K562 (cell line): ENCODE measurements at regions not wholly inside any gene's neighbourhood (a gene's known extent, or its start where the extent isn't known, plus 50 kb on each side); places are given as distances from the start of the nearest gene placed in this dataset.

Source experiments
- ATAC-seq: fragments of 200-7000 bp; cut with Tn5 transposase; 3 replicates; pipeline ENCODE4 v1.9.1; 2020; ENCODE audit warnings: moderate library complexity
- BruUV-seq: library from RNA; stranded (reverse); fragments of 400-500 nt; replicated peaks from 2 replicates; lab custom pipeline; 2021; lab: Mats Ljungman, UMichigan
- CTCF ChIA-PET: fragments of 300-600 bp; formaldehyde crosslinking; extraction: SDS; loops from one replicate; lab custom pipeline; 2021; ENCODE audit warnings: low intra/inter-chr PET ratio; lab: Yijun Ruan, JAX
- POLR2A ChIA-PET: fragments of 300-600, 350-650 bp; sonication (Branson Sonifier 250); formaldehyde crosslinking; extraction: SDS; loops from one replicate; lab custom pipeline; 2021; ENCODE audit warnings: antibody characterized with exemption, inconsistent platforms; lab: Yijun Ruan, JAX
- DNase-seq, 4 experiments: peaks; one replicate each; pipeline versions ENCODE4 v3.0.0 to v3.0.0-alpha.2; 2011 to 2018; ENCODE audit warnings: low spot score in 3 of 4, mixed read lengths in 3 of 4; ENCODE audit errors: extremely low read depth in 1 of 4
- FAIRE-seq: peaks from 2 replicates; lab custom pipeline; 2011; peaks lifted over from hg19 to GRCh38; lab: Jason Lieb, UNC
- H2AFZ ChIP-seq: 2 replicates; pipeline ENCODE4 v1.6.0; 2011; ENCODE audit warnings: low read depth, low read length, control low read depth, inconsistent platforms
- H3K27ac ChIP-seq: fragments of 200-600 bp; 3 replicates; pipeline ENCODE4 v1.8.0; 2011; ENCODE audit warnings: low read depth, mild to moderate bottlenecking, control low read depth, inconsistent platforms, low read length, moderate library complexity, mixed read lengths; ENCODE audit errors: extremely low read depth
- H3K27me3 ChIP-seq, 2 experiments: fragments of 300-600 bp in 1 of 2; 2 replicates in 1 of 2; 3 replicates in 1 of 2; pipeline versions ENCODE4 v1.6.0 to v1.8.0; 2011; ENCODE audit warnings: inconsistent platforms in 2 of 2, low read length in 2 of 2, mild to moderate bottlenecking in 1 of 2, mixed read lengths in 1 of 2, moderate library complexity in 1 of 2; ENCODE audit not compliant: control insufficient read depth in 2 of 2, insufficient read depth in 2 of 2
- H3K36me3 ChIP-seq: fragments of 300-600 bp; 3 replicates; pipeline ENCODE4 v1.8.0; 2011; ENCODE audit warnings: mild to moderate bottlenecking, low read length, inconsistent platforms; ENCODE audit not compliant: control insufficient read depth, insufficient read depth
- H3K4me1 ChIP-seq, 2 experiments: fragments of 200-600 bp in 1 of 2; replicated peaks in 1 of 2; 2 replicates in 1 of 2; 3 replicates in 1 of 2; pipeline versions ENCODE4 v1.5.1 to v1.8.0; 2011; ENCODE audit warnings: inconsistent platforms in 2 of 2, low read length in 2 of 2, mild to moderate bottlenecking in 1 of 2, mixed read lengths in 1 of 2, moderate library complexity in 1 of 2; ENCODE audit not compliant: control insufficient read depth in 2 of 2, insufficient read depth in 2 of 2
- H3K4me2 ChIP-seq: 2 replicates; pipeline ENCODE4 v1.6.1; 2011; ENCODE audit warnings: low read length, control low read depth, inconsistent platforms, mixed read lengths; ENCODE audit not compliant: insufficient read depth
- H3K4me3 ChIP-seq: fragments of 200-600 bp; sonication (generic), shearing (Covaris generic); 2 replicates; pipeline ENCODE4 v1.5.1; 2016; ENCODE audit warnings: control low read depth, inconsistent platforms
- H3K79me2 ChIP-seq: fragments of 200-600 bp; 3 replicates; pipeline ENCODE4 v1.8.0; 2011; ENCODE audit warnings: low read length, inconsistent platforms; ENCODE audit not compliant: control insufficient read depth, insufficient read depth
- H3K9ac ChIP-seq, 2 experiments: 2 replicates each; pipeline versions ENCODE4 v1.6.0 to v1.6.1; 2011; ENCODE audit warnings: low read depth in 2 of 2, low read length in 2 of 2, control low read depth in 1 of 2, inconsistent platforms in 1 of 2, mild to moderate bottlenecking in 1 of 2, mixed read lengths in 1 of 2; ENCODE audit not compliant: insufficient read depth in 1 of 2
- H3K9me1 ChIP-seq: one replicate; pipeline ENCODE4 v1.6.0; 2011; ENCODE audit warnings: inconsistent platforms, mild to moderate bottlenecking, low read length, moderate library complexity; ENCODE audit not compliant: control insufficient read depth, insufficient read depth
- H3K9me3 ChIP-seq: replicated peaks from 2 replicates; pipeline ENCODE4 v1.5.1; 2011; ENCODE audit warnings: low read depth, low read length, inconsistent platforms; ENCODE audit not compliant: control insufficient read depth, insufficient read depth
- H4K20me1 ChIP-seq: replicated peaks from 2 replicates; pipeline ENCODE4 v1.6.1; 2011; ENCODE audit warnings: low read length, inconsistent platforms, mixed read lengths; ENCODE audit not compliant: control insufficient read depth, insufficient read depth
- BACH1 ChIP-seq: fragments of 200-800 bp; sonication (Bioruptor generic); IDR thresholded peaks from 2 replicates; pipeline ENCODE4 v1.6.1; 2016; ENCODE audit warnings: missing genetic modification characterization, missing compliant biosample characterization
- CTBP1 ChIP-seq: fragments of 450-650 bp; IDR thresholded peaks from 2 replicates; pipeline ENCODE4 v1.6.1; 2016; ENCODE audit warnings: borderline replicate concordance
- DDX20 ChIP-seq: fragments of 450-650 bp; IDR thresholded peaks from 2 replicates; pipeline ENCODE4 v1.6.1; 2016; ENCODE audit warnings: missing genetic modification characterization, low read depth, mild to moderate bottlenecking, missing compliant biosample characterization, moderate library complexity
- DMBX1 ChIP-seq: fragments of 250-450 bp; sonication (Bioruptor Pico); IDR thresholded peaks from 2 replicates; pipeline ENCODE4 v1.8.0; 2022; ENCODE audit warnings: inconsistent platforms, mild to moderate bottlenecking, moderate library complexity, borderline replicate concordance
- HMG20B ChIP-seq: fragments of 250-450 bp; sonication (Bioruptor Pico); IDR thresholded peaks from 2 replicates; pipeline ENCODE4 v1.5.0; 2021; ENCODE audit warnings: mild to moderate bottlenecking
- KLF16 ChIP-seq: IDR thresholded peaks from 2 replicates; pipeline ENCODE4 v1.6.1; 2016; ENCODE audit warnings: antibody characterized with exemption
- NFXL1 ChIP-seq: fragments of 450-650 bp; formaldehyde crosslinking; IDR thresholded peaks from 2 replicates; pipeline ENCODE4 v1.4.0; 2021; ENCODE audit warnings: mild to moderate bottlenecking
- POLR3A ChIP-seq: IDR thresholded peaks from 2 replicates; pipeline ENCODE4 v1.6.1; 2011; ENCODE audit warnings: borderline replicate concordance, mild to moderate bottlenecking, moderate library complexity; ENCODE audit not compliant: insufficient read length, insufficient read depth; ENCODE audit errors: extremely low read depth
- RCOR1 ChIP-seq, 2 experiments: IDR thresholded peaks; 2 replicates each; pipeline ENCODE4 v1.6.1; 2012; ENCODE audit warnings: low read depth in 2 of 2, low read length in 2 of 2, borderline replicate concordance in 1 of 2, improper control_type of control experiment in 1 of 2
- TBL1XR1 ChIP-seq, 2 experiments: IDR thresholded peaks; 2 replicates each; pipeline ENCODE4 v1.6.1; 2012; ENCODE audit warnings: improper control_type of control experiment in 2 of 2, low read length in 2 of 2, mild to moderate bottlenecking in 1 of 2
- XRCC3 ChIP-seq: fragments of 450-650 bp; IDR thresholded peaks from 2 replicates; pipeline ENCODE4 v1.6.1; 2017; ENCODE audit warnings: mild to moderate bottlenecking, moderate library complexity
- ZNF134 ChIP-seq: fragments of 250-450 bp; sonication (Bioruptor Pico); conservative IDR thresholded peaks from 2 replicates; pipeline ENCODE4 v1.4.0; 2020
- ZNF217 ChIP-seq: sonication (generic); formaldehyde crosslinking; IDR thresholded peaks from 2 replicates; pipeline ENCODE4 v1.8.0; 2022; ENCODE audit warnings: mild to moderate bottlenecking, missing genetic modification reagents
- ZNF79 ChIP-seq: fragments of 250-450 bp; sonication (Bioruptor Pico); IDR thresholded peaks from 2 replicates; pipeline ENCODE4 v1.4.0; 2020; ENCODE audit warnings: low read depth, mild to moderate bottlenecking, moderate library complexity
- WGBS: fragments of 100-300 bp; shearing (Covaris generic); methylation state at CpG from one replicate; pipeline ENCODE4 v1.1.6; 2016; ENCODE audit warnings: low coverage, mixed read lengths; ENCODE audit not compliant: insufficient coverage; ENCODE audit errors: missing lambda C conversion rate; 5-methylcytosine and 5-hydroxymethylcytosine counted together
- in situ Hi-C: fragments of 300-500 bp; cut with MboI; formaldehyde crosslinking; loops from 4 replicates; pipeline ENCODE4 v1.15.0; 2018; ENCODE audit warnings: inconsistent platforms, mixed read lengths
- intact Hi-C: fragments of 100-400 bp; cut with micrococcal nuclease; formaldehyde crosslinking; loops from 2 replicates; pipeline ENCODE4 v1.14.2; 2022
- TF ChIP-seq, protein P1 (sequence below): fragments of 450-650 bp; formaldehyde crosslinking; IDR thresholded peaks from 2 replicates; pipeline ENCODE4 v1.4.0; 2020; ENCODE audit warnings: mild to moderate bottlenecking, moderate library complexity
- TF ChIP-seq, protein P2 (sequence below): IDR thresholded peaks from 2 replicates; pipeline ENCODE4 v1.6.1; 2011; ENCODE audit not compliant: insufficient read length; ENCODE audit errors: extremely low read depth
- TF ChIP-seq, protein P3 (sequence below): fragments of 250-450 bp; sonication (Bioruptor Pico); IDR thresholded peaks from 2 replicates; pipeline ENCODE4 v1.8.0; 2021; ENCODE audit warnings: moderate library complexity, mild to moderate bottlenecking, inconsistent platforms
- TF ChIP-seq, protein P4 (sequence below), 2 experiments: fragments of 450-650 bp in 1 of 2; sonication (generic) in 1 of 2; formaldehyde crosslinking; conservative IDR thresholded peaks; 2 replicates each; pipeline versions ENCODE4 v1.4.0 to v1.8.1; 2020 to 2022; ENCODE audit warnings: mild to moderate bottlenecking in 1 of 2, missing genetic modification reagents in 1 of 2

DNA sequence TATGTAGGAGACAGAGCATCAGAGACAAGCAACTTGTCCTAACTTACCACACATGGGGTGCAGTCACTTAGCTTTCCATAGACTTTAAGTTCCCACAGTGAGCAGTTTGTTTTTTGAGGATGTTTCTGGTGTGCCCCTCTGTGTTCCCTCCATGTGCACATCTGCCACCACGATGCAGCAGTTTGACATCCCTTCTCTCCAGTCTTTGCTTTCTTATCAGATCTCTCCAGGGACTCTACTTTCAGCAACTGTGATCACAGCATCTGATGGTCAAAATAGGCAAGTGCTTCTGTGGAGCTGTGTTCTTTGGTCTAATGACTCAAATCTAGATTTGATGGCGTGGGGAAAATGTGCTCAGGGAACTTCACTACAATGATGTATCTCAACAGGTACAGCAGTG, 96.5 kb upstream of the NAMPT start:
- ChIA-PET CTCF (no interaction called here), POLR2A (interaction anchor here (1.2 to 4.2 kb wide), 2 partner anchors 9 to 14 kb away, joined by 5 to 23 read pairs; no protein-coding TSS in a partner anchor)
- in situ Hi-C loops (no loop called here), intact Hi-C loops (no loop called here)
- no peaks in the 10 kb centered on the region for H3K27me3 ChIP-seq
- H3K9me3 ChIP-seq = no peaks in the 10 kb centered on the region
- 5% methylated on average over 2 of the region's 2 CpGs for WGBS
- no peak overlapping the region for H2AFZ ChIP-seq
- peaks cover 0 to 16% of the 10 kb centered on the region in 2 experiments; a peak in 3 of 5 replicates for H3K4me1 ChIP-seq
- H3K9me1 ChIP-seq = no peaks in the 10 kb centered on the region
- H3K4me3 ChIP-seq = no peak overlapping the region
- no peaks in the 10 kb centered on the region for H4K20me1 ChIP-seq
- no peaks in the 10 kb centered on the region for H3K36me3 ChIP-seq
- no TSS peak for BruUV-seq
- ATAC-seq (no peak), DNase-seq (no peak), FAIRE-seq (no peak)
- no peak overlapping the region for H3K9ac ChIP-seq
- H3K79me2 ChIP-seq = no peaks in the 10 kb centered on the region
- no peak overlapping the region for H3K27ac ChIP-seq
- no peak overlapping the region for H3K4me2 ChIP-seq
- TF ChIP-seq KLF16 (no peak), XRCC3 (no peak), DDX20 (tag) (no peak), POLR3A (no peak), ZNF217 (no peak), ZNF79 (CRISPR knock-in tag) (no peak), CTBP1 (peak; percentile 58; the same call in 1 of the 2 replicates), ZNF134 (CRISPR knock-in tag) (no peak), DMBX1 (CRISPR knock-in tag) (no peak), NFXL1 (CRISPR knock-in tag) (no peak), TBL1XR1 (IDR thresholded peaks at IDR 0.05; ENCODE audit: low read length in 2 of 2) (no peak), BACH1 (tag) (0 out of 2 replicates have a peak, but pooled peaks have one; percentile 24), HMG20B (CRISPR knock-in tag) (no peak), RCOR1 (IDR thresholded peaks at IDR 0.05; ENCODE audit: borderline replicate concordance in 1 of 2, low read depth in 2 of 2, low read length in 2 of 2) (peak in 1 of 2 experiments; percentile 39; a peak in 1 of 4 replicates)
- TF ChIP-seq, protein P1, sequence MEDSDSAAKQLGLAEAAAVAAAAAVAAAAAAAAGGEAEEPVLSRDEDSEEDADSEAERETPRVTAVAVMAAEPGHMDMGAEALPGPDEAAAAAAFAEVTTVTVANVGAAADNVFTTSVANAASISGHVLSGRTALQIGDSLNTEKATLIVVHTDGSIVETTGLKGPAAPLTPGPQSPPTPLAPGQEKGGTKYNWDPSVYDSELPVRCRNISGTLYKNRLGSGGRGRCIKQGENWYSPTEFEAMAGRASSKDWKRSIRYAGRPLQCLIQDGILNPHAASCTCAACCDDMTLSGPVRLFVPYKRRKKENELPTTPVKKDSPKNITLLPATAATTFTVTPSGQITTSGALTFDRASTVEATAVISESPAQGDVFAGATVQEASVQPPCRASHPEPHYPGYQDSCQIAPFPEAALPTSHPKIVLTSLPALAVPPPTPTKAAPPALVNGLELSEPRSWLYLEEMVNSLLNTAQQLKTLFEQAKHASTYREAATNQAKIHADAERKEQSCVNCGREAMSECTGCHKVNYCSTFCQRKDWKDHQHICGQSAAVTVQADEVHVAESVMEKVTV (CRISPR knock-in tag) = no peak
- TF ChIP-seq, protein P2, sequence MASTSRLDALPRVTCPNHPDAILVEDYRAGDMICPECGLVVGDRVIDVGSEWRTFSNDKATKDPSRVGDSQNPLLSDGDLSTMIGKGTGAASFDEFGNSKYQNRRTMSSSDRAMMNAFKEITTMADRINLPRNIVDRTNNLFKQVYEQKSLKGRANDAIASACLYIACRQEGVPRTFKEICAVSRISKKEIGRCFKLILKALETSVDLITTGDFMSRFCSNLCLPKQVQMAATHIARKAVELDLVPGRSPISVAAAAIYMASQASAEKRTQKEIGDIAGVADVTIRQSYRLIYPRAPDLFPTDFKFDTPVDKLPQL = no peak
- TF ChIP-seq, protein P3, sequence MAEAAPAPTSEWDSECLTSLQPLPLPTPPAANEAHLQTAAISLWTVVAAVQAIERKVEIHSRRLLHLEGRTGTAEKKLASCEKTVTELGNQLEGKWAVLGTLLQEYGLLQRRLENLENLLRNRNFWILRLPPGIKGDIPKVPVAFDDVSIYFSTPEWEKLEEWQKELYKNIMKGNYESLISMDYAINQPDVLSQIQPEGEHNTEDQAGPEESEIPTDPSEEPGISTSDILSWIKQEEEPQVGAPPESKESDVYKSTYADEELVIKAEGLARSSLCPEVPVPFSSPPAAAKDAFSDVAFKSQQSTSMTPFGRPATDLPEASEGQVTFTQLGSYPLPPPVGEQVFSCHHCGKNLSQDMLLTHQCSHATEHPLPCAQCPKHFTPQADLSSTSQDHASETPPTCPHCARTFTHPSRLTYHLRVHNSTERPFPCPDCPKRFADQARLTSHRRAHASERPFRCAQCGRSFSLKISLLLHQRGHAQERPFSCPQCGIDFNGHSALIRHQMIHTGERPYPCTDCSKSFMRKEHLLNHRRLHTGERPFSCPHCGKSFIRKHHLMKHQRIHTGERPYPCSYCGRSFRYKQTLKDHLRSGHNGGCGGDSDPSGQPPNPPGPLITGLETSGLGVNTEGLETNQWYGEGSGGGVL (CRISPR knock-in tag) = no peak
- TF ChIP-seq, protein P4, sequence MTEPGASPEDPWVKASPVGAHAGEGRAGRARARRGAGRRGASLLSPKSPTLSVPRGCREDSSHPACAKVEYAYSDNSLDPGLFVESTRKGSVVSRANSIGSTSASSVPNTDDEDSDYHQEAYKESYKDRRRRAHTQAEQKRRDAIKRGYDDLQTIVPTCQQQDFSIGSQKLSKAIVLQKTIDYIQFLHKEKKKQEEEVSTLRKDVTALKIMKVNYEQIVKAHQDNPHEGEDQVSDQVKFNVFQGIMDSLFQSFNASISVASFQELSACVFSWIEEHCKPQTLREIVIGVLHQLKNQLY (CRISPR knock-in tag; conservative IDR thresholded peaks at IDR 0.05) = no peak
